GM18507 (cell line): ENCODE measurements at regions not wholly inside any gene's neighbourhood (a gene's known extent, or its start where the extent isn't known, plus 50 kb on each side); places are given as distances from the start of the nearest gene placed in this dataset.

Source experiments
- DNase-seq: peaks from one replicate; pipeline ENCODE4 v3.0.0; 2011; ENCODE audit warnings: low read depth; ENCODE audit not compliant: insufficient read length; ENCODE audit errors: extremely low spot score
- FAIRE-seq: peaks from 2 replicates; lab custom pipeline; 2011; peaks lifted over from hg19 to GRCh38; lab: Jason Lieb, UNC

DNA sequence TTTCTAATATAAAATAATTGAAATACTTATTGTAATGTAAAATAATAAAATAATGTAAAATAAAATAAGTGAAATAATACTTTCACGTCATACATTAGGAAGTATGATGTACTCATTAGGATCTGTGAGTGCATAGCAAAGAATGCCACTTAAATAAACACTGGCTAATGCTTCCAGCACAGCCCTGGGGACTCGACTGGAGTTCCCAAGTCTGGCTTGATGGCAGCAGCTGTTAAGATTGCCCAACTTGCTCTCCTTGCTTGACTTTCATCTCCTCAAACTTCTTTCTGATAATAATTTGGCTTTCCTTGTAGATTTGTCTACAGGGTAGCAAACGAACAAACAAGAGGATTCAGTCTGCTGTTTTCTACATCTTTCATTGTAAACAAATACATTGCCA, 191.9 kb downstream of the COG6 start:
- no peak for DNase-seq
- FAIRE-seq = no peak

DNA sequence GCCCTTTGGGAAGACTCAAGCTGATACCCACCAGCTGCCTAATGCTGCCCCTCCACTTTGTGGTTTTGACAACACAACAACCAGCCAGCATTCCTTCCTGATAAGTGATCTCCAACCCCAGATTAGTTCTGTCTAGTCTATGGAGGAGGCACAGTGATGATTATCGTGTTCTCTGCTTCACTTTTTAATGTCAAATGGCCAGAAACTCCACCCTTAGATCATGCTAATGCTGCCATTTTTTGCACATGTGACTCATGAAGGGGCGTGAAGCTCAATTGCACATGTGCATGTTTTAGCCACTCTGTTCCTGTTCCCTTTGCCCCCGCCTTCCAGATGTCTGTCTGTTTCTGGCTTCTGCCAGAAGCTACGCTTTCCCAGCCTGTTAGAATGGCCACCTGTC, 199.8 kb downstream of the COG6 start:
- no peak for FAIRE-seq
- DNase-seq = no peak

DNA sequence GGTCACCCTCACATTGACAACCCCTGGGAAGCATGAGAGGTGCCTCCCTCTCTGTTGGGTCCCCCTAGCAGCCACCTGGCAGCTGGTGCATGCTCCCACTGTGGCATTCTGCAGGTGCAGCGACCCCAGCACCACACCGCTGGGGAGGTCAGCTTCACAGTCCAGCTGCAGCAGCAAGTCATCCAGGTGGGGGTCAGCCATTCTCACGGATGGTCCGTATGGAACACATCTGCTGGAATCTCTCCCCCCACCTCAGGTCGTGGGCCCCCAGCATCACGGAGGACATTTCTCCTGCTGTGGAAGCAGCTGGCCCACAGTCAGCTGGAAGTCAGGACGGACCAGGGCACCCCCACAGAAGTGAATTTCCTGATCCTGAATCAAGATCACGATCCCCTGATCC, 201.3 kb downstream of the COG6 start:
- DNase-seq (no peak), FAIRE-seq (no peak)

DNA sequence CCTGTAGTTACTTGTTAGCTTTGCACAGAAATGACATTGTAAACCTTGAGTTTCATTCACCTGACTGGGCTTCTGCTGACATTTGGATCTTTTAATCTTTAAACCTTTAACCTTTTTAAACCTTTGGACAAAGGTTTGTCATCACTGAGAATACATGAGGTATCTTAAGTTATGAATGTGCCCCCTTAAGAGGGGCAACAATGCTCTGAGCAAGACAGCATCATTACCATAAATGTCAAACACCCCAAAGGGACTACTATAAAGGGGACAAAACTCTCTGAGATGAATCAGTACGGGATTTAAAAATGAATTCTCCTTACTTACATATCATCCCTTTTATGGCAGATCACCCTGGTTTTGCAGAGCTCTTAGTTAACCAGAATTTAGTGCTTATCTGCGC, 203.3 kb downstream of the COG6 start:
- no peak for DNase-seq
- no peak for FAIRE-seq

DNA sequence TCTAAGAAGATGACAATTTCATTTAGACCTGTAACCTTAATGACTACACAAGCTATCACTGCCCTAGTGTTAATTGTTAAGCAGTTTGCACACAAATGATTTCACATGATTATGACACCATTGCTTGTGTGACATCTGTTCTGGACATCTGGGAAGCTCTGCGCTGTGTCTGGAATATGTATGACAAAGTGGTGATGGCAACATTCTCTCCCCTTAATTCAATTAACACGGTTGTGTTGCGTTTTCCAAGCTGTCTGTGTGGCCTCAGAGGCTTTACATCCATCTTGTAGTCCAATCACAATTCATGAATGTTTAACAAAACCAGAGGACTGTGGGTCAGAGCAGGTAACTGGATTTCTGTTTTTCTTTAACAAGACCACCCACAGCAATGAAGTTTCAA, 204.4 kb downstream of the COG6 start:
- FAIRE-seq (no peak), DNase-seq (no peak)

DNA sequence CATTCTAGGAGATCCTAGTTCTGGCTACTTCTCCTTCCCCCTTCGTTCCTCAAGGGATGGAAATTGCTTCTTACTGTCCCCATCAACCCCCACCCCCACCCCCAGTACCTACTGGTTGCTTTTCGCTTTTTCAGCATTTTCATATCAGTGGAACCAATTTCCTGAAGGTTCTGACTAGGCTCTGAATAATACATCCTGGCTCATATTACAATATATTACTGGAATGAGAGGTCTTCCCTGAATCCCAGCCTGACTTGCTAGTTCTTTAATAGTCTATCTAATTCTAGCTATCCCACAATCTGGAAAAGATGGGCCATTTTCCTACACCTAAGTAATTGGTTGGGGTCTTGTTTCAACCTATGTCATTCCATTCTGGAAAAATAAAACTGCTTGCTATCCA, 207.4 kb downstream of the COG6 start:
- no peak for DNase-seq

DNA sequence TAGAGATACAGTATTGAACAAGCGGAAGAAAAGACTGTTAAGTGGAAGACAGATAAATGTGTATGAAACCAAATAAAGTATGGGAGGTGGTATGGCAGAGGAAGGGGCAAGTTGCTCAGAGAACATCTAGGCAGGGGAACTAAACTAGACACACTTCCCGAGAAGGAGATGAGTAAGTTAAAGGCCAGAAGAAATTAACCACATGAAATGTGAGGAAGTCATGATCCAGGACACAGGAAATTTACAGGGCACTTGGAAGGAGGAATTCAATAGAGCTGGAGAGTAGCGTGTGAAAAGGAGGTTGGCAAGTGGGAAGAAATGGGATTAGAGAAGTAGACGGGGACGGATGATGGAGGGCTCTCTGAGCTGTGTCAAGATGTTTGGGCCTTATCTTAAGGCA, 208.8 kb downstream of the COG6 start:
- FAIRE-seq = no peak
- no peak for DNase-seq

More for the DNA sequence above, 207.4 kb downstream of the COG6 start:
- FAIRE-seq = no peak

DNA sequence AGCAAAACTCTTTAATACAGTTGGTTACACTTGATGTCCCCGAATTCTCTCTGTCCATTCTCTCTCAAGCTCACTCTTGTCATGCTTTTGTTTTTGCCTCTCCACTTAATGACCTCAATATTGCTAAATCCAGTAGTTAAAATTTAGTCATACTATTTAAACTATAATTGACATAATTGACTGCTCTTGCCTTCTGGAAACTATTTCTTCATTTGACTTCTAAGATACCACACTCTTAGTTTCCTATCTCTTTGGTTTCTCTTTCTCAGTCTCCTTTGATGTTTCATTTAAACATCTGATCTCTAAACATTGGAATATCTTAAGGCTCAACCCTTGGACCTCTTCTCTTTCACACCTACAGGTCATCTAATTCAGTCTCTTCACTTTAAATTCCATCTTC, 211.3 kb downstream of the COG6 start:
- DNase-seq (no peak), FAIRE-seq (no peak)

DNA sequence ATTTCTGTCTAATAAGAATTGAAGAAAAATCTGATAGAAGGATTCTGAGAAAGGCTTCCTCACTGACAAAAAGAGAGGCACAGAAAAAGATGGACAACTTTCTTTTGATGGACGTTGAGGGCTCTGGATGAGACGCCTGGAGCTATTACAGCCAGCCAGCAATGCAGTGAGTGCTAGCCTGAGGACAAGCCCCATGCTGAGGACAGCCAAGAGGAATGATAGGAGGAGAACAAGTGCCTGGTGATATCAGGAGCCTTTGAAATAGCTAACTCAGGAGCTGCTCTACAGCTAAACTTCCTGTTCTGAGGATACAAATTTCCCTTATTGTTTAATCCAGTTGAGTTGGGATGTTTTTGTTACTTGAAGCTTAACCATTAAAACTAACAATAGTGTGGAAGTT, 212.3 kb downstream of the COG6 start:
- FAIRE-seq (no peak), DNase-seq (no peak)

DNA sequence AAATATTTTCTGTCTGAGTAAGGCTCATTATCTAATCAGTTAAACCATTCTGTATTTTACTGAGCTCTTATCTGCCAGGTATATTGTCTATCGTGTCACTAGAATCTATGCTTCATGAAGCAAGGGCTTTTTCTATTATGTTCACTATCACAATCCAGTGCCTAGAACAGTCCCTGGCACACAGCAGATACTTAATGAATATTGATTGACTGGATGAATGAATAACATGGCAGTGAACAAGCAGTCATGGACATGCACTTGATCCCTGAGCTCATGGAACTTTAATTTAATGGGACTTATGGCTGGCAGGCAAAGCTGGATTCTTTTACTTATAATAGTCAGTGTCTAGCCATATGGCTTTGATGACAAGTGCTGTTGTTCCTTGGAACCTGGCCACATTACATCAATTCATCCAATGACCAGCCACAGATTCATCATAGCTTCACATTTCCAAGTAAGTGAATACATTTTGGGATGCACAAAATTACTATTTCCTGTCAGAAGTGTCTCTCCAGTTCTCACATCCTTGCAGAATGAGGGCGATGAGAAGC, 214.8 kb downstream of the COG6 start:
- DNase-seq (no peak), FAIRE-seq (no peak)

DNA sequence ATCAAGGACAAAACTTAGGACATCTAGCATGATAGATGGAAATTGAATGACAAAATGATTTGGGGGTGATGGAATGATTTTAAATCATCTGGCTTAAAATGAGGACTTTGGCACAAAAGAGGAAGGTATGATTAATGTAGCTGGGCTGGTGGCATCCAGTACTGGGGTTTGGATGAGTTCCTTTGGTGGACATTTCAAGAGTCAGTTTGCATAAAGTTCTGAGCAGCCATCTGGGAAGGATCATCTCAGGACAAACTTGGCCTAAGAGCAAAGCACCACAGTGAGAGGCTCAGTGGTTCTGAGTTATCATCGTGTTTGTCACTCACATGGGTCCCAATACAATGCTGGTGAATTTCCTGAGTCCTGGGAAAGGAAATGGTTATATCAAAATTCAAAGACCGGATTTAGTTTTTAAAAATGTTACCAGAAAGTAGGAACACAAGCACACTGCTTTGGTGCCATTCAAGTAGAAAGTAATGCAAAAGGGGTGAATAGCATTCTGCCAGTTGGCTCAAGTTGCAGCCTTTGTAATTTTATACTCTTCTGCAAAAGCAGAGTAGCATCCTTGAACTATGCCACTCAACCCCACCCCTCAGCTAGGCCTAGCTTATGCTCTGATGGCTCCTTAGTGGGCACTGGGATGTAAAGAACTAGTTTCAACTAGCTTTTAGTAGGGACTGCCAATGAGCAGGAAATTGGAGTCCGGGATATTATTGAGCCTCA, 219.0 kb downstream of the COG6 start:
- no peak for FAIRE-seq
- no peak for DNase-seq

DNA sequence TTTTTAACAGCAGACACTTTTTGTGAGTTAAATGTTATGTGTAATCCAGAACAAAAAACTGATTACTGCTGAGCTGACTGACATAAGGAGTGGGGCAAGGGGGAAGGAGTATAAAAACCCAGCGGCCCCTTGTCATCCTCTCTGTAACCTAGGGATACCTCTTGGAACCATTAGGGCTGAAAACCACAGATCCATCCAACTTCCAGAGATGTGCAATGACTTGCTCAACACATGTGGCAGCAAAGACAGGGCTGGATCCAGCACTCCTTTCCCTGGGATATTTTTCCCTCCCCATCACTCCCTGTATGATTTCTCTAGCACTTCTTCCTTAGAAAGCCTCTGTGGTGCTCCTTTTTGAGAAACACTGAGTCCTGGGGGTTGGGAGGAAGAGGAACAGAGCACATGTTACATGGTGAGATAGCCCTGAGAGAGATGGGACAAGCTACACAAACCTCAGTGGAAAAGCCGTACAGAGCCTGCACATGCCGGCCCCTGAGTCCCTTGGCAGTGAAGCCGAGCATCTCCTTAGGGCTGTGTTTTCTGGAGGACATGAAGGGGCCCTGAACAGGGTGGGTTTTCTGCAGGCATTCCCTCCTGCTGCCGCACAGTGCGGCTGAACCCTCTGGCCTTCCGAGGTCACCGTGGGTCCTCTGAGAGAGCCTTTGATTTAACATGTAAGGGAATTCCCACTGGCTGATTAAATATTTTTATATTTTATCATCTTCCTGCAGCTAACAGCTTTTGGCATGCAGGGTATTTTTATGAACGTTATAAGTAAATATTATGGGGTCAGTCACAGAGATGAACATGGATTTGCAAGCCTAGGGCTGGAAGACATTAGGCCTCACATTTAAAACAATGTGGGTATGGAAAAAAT, 219.9 kb downstream of the COG6 start:
- DNase-seq = no peak
- FAIRE-seq = no peak

DNA sequence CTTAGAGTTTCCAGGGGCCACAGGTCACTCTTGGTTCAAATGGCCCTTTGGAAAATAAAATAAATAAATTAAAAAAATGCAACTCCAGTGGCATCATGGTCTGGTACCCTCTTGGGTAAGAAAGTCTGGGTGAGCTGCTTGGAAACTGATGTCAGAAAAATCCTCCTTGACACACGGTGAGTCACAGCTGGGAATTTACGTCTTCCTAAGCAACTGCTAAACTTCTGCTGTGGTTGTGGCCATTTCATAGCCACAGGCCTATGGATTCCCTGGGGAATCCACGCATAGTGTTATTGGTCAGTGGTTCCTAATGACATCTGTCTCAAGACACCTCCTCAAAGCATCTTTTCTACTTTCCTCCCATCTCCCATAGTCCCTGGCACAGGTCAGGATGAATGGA, 220.8 kb downstream of the COG6 start:
- no peak for DNase-seq
- FAIRE-seq = no peak

DNA sequence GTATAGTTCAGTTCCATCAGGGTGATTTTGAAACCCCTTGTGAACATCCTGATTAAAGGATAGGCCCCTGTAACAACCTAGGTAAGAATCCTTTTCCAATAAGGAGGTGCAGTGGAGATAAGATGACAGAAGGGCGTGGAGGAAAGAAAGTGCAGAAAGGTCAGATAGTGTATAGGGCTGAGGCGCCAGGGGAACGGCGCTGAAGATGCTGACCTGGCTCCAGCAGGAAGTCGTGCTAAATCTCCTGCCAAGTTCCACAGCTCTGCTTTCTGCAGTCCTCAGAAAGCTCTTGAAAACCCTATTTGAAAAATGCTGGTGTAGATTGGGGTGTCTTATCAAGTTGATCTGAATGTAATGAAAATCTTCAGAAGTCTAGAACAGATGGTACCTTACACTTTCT, 221.7 kb downstream of the COG6 start:
- FAIRE-seq (no peak), DNase-seq (no peak)

DNA sequence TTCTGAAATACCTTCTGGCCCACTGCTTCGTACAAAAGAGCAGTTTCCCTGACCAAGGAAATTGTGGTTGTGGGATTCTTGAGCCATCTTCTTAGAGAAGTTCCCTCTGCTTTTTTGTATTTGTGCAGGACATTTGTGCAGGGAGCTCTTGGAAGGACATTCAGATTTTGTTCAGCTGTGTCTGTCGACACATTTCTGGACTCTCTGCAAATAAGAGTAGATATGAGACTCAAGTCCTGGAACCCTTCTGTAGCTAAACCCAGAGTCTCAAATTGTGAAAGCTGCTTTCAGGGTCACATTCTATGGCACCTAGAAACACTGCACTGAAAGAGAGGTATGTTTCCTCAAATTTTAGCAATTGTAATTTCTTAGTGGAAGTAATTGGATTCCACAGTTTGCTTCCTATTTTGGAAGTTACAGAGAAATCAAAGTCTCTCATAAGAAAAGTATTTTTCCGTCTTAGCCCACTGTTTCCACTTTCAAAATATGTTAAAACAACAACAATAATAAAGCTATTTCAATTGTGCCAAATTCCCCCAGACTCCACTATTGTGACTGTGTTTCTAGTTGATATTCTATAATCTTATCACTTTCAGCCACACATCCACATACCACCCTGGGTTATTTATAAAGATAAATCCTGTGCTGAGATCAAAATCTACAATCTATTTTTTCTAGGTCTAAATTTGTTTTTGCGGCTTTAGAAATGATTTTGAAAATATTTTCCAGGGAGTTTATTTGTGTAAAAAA, 224.0 kb downstream of the COG6 start:
- FAIRE-seq = no peak
- no peak for DNase-seq

DNA sequence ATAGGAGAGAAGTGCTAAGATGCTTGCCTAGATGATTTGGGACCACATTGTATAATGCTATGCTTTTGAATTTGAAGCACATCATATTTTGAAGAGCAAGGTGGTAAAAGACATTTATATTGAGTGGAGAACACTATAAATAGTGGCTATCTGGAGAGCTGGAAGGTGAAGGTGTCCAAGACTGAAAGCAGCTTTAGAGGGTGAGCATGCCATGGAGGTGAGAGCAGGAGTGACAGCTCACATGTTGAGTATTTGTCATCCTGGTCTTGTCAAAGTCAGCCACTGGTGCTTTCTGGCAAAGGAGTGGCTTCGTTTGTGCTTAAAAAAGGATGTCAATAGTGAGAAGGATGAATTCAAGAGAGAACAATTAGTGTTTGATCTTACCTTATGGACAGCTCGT, 225.9 kb downstream of the COG6 start:
- DNase-seq (no peak), FAIRE-seq (no peak)

DNA sequence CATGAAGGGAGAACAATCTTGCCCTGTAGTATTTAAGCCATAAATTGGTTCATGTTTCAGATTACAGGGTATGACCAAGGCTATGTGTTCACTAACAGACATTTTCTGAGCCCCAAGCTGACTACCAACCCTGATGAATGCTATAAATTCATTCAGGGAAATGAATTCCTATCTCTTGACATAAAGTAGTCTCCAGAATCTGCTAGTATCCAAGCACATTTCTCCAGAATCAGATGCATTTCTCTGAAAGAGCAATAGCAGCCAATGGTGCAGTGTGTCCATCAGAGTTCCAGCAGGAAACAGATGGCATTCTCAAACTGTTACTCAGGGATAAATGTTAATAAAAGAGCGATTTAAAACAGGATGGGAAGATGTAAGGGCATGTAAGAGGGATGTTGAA, 226.4 kb downstream of the COG6 start:
- FAIRE-seq (no peak), DNase-seq (no peak)

DNA sequence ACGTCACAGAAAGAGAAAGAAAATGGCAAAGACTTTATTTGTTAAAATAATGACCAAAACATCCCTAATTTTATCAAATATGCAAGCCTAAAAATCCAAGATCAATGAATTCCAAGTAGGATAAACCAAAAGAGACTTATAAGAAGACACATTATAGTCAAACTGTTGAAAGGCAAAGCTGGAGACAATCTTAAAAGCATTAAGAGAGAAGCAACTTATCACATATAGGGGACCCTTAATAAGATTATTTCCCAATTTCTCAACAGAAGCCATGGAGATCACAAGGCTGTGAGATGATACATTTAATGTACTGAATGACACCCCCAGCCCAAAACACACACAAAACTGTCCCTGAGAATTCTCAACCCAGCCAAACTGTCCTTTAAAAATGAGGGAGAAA, 228.7 kb downstream of the COG6 start:
- no peak for DNase-seq
- no peak for FAIRE-seq

DNA sequence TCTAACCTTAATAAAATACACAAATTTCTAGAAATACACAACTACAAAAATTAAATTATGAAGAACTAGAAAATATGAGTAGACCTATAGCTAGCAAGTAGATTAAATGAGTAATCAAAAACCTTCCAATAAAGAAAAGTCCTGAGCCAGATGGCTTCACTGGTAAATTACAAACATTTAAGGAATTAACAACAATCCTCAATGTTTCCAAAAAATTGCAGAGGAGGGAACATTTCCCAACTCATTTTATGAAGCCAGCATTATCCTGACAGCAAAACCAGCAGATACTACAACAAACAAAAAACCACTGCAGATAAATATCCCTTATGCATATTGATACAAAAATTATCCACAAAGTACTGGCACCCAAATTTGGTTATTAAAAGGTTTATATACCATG, 230.9 kb downstream of the COG6 start:
- DNase-seq = no peak
- FAIRE-seq = no peak

DNA sequence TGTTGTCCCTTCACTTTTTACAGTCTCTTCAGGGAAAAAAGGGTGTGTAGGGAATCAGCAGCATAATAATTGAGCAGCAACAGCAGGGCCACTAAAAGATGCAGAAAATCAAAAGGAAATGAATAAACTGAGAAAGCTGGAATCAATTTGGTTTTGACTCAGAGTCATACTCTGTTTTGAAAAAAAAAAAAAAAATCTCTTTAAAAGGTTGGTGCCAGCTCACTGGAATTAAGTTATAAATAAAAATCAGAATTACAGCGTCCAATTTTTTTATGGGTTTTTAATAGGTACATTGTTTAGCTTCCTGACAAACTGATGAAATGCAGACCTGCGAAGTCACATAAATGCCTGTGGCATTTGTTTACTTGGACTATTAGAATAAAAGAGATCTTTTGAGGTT, 231.9 kb downstream of the COG6 start:
- DNase-seq (no peak), FAIRE-seq (no peak)
